ENCODE measurements at regions not wholly inside any gene's neighbourhood (a gene's known extent, or its start where the extent isn't known, plus 50 kb on each side); places are given as distances from the start of the nearest gene placed in this dataset.

DNA sequence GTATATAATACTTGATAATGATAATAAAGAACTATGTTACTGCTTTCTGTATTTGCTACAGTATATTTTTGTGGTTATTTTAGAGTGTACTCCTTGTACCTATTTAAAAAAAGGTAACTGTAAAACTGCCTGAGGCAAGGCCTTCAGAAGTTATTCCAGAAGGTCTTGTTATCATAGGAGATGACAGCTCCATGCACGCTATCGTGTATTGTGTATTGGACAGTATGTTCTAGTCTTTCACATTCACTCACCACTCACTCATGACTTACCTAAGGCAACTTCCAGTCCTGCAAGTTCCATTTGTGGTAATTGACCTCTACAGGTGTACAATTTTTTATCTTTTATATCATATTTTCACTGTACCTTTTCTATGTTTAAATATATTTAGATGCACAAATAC lies 100.7 kb downstream of the ARL4A start (continued):
- TF ChIP-seq, protein P1, sequence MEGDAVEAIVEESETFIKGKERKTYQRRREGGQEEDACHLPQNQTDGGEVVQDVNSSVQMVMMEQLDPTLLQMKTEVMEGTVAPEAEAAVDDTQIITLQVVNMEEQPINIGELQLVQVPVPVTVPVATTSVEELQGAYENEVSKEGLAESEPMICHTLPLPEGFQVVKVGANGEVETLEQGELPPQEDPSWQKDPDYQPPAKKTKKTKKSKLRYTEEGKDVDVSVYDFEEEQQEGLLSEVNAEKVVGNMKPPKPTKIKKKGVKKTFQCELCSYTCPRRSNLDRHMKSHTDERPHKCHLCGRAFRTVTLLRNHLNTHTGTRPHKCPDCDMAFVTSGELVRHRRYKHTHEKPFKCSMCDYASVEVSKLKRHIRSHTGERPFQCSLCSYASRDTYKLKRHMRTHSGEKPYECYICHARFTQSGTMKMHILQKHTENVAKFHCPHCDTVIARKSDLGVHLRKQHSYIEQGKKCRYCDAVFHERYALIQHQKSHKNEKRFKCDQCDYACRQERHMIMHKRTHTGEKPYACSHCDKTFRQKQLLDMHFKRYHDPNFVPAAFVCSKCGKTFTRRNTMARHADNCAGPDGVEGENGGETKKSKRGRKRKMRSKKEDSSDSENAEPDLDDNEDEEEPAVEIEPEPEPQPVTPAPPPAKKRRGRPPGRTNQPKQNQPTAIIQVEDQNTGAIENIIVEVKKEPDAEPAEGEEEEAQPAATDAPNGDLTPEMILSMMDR (conservative IDR thresholded peaks at IDR 0.05; ENCODE audit: low read depth in 2 of 2) = no peak
- TF ChIP-seq, protein P2, sequence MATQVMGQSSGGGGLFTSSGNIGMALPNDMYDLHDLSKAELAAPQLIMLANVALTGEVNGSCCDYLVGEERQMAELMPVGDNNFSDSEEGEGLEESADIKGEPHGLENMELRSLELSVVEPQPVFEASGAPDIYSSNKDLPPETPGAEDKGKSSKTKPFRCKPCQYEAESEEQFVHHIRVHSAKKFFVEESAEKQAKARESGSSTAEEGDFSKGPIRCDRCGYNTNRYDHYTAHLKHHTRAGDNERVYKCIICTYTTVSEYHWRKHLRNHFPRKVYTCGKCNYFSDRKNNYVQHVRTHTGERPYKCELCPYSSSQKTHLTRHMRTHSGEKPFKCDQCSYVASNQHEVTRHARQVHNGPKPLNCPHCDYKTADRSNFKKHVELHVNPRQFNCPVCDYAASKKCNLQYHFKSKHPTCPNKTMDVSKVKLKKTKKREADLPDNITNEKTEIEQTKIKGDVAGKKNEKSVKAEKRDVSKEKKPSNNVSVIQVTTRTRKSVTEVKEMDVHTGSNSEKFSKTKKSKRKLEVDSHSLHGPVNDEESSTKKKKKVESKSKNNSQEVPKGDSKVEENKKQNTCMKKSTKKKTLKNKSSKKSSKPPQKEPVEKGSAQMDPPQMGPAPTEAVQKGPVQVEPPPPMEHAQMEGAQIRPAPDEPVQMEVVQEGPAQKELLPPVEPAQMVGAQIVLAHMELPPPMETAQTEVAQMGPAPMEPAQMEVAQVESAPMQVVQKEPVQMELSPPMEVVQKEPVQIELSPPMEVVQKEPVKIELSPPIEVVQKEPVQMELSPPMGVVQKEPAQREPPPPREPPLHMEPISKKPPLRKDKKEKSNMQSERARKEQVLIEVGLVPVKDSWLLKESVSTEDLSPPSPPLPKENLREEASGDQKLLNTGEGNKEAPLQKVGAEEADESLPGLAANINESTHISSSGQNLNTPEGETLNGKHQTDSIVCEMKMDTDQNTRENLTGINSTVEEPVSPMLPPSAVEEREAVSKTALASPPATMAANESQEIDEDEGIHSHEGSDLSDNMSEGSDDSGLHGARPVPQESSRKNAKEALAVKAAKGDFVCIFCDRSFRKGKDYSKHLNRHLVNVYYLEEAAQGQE (IDR thresholded peaks at IDR 0.05; ENCODE audit: unreplicated experiment) = no peak
- no peak for TF ChIP-seq POLR2AphosphoS5 (IDR thresholded peaks at IDR 0.05; ENCODE audit: low read depth)
- TF ChIP-seq EZH2phosphoT487 (IDR thresholded peaks at IDR 0.05; ENCODE audit: unreplicated experiment) = no peak

DNA sequence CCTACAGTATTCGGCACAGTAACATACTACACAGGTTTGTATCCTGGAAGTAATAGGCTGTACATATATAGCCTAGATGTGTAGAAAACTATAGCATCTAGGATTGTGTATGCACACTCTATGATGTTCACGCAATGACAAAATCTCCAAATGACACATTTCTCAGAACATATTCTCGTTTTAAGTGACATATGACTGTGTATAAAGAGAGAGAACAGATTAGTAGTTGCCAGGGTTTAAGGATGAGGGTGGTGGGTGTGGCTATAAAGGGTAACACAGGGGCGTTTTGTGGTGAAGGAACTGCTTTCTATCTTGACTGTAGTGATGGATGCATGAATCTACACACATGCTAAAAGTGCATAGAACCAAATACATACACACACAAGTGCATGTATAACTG lies 101.2 kb downstream of the ARL4A start:
- no peak for ATAC-seq
- H3K36me3 Mint-ChIP-seq (ENCODE audit: low read depth) = no peaks in the 10 kb centered on the region
- Histone ChIP-seq H3F3A (replicated peaks; ENCODE audit: low read depth) (no peaks in the 10 kb centered on the region), H3K4me1 (ENCODE audit: insufficient read depth) (no peaks in the 10 kb centered on the region), H3K27ac (ENCODE audit: low read depth) (no peak overlapping the region), H3K9me2 (ENCODE audit: insufficient read depth) (no peaks in the 10 kb centered on the region), H3K27me3 (ENCODE audit: insufficient read depth) (no peaks in the 10 kb centered on the region), H3K79me2 (replicated peaks; ENCODE audit: insufficient read depth) (no peaks in the 10 kb centered on the region), H2AFZ (no peak overlapping the region), H3K4me3 (no peak overlapping the region), H3K4me2 (no peak overlapping the region), H3K36me3 (ENCODE audit: insufficient read depth) (no peaks in the 10 kb centered on the region), H4K20me1 (replicated peaks; ENCODE audit: insufficient read depth) (no peaks in the 10 kb centered on the region)
- H3K4me1 Mint-ChIP-seq = no peaks in the 10 kb centered on the region
- no peak overlapping the region for H3K4me3 Mint-ChIP-seq
- no peaks in the 10 kb centered on the region for H3K27me3 Mint-ChIP-seq (ENCODE audit: insufficient read depth, low read depth, poor library complexity)
- no peak overlapping the region for H3K27ac Mint-ChIP-seq
- H3K9me3 Mint-ChIP-seq = no peaks in the 10 kb centered on the region
- no peak for DNase-seq (ENCODE audit: low spot score)
- TF ChIP-seq, protein P3, sequence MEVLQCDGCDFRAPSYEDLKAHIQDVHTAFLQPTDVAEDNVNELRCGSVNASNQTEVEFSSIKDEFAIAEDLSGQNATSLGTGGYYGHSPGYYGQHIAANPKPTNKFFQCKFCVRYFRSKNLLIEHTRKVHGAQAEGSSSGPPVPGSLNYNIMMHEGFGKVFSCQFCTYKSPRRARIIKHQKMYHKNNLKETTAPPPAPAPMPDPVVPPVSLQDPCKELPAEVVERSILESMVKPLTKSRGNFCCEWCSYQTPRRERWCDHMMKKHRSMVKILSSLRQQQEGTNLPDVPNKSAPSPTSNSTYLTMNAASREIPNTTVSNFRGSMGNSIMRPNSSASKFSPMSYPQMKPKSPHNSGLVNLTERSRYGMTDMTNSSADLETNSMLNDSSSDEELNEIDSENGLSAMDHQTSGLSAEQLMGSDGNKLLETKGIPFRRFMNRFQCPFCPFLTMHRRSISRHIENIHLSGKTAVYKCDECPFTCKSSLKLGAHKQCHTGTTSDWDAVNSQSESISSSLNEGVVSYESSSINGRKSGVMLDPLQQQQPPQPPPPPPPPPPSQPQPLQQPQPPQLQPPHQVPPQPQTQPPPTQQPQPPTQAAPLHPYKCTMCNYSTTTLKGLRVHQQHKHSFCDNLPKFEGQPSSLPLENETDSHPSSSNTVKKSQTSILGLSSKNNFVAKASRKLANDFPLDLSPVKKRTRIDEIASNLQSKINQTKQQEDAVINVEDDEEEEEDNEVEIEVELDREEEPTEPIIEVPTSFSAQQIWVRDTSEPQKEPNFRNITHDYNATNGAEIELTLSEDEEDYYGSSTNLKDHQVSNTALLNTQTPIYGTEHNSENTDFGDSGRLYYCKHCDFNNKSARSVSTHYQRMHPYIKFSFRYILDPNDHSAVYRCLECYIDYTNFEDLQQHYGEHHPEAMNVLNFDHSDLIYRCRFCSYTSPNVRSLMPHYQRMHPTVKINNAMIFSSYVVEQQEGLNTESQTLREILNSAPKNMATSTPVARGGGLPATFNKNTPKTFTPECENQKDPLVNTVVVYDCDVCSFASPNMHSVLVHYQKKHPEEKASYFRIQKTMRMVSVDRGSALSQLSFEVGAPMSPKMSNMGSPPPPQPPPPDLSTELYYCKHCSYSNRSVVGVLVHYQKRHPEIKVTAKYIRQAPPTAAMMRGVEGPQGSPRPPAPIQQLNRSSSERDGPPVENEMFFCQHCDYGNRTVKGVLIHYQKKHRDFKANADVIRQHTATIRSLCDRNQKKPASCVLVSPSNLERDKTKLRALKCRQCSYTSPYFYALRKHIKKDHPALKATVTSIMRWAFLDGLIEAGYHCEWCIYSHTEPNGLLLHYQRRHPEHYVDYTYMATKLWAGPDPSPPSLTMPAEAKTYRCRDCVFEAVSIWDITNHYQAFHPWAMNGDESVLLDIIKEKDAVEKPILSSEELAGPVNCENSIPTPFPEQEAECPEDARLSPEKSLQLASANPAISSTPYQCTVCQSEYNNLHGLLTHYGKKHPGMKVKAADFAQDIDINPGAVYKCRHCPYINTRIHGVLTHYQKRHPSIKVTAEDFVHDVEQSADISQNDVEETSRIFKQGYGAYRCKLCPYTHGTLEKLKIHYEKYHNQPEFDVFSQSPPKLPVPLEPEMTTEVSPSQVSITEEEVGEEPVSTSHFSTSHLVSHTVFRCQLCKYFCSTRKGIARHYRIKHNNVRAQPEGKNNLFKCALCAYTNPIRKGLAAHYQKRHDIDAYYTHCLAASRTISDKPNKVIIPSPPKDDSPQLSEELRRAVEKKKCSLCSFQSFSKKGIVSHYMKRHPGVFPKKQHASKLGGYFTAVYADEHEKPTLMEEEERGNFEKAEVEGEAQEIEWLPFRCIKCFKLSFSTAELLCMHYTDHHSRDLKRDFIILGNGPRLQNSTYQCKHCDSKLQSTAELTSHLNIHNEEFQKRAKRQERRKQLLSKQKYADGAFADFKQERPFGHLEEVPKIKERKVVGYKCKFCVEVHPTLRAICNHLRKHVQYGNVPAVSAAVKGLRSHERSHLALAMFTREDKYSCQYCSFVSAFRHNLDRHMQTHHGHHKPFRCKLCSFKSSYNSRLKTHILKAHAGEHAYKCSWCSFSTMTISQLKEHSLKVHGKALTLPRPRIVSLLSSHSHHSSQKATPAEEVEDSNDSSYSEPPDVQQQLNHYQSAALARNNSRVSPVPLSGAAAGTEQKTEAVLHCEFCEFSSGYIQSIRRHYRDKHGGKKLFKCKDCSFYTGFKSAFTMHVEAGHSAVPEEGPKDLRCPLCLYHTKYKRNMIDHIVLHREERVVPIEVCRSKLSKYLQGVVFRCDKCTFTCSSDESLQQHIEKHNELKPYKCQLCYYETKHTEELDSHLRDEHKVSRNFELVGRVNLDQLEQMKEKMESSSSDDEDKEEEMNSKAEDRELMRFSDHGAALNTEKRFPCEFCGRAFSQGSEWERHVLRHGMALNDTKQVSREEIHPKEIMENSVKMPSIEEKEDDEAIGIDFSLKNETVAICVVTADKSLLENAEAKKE (CRISPR knock-in tag; IDR thresholded peaks at IDR 0.05) = no peak
- no peak for TF ChIP-seq EZH2 (IDR thresholded peaks at IDR 0.05; ENCODE audit: low read depth, unreplicated experiment)
- TF ChIP-seq POLR2AphosphoS5 (IDR thresholded peaks at IDR 0.05; ENCODE audit: low read depth) = no peak
- TF ChIP-seq, protein P1 (conservative IDR thresholded peaks at IDR 0.05; ENCODE audit: low read depth in 2 of 2) = no peak
- TF ChIP-seq, protein P2 (IDR thresholded peaks at IDR 0.05; ENCODE audit: unreplicated experiment) = no peak

All from GM23338 (cell line).